Astrocyte of the spinal cord (primary cell): ENCODE measurements at regions not wholly inside any gene's neighbourhood (a gene's known extent, or its start where the extent isn't known, plus 50 kb on each side); places are given as distances from the start of the nearest gene placed in this dataset.

ENCODE experiments used
- DNase-seq: peaks from one replicate; pipeline ENCODE4 v3.0.0; 2011; ENCODE audit warnings: low read depth, low spot score
- H3K4me3 ChIP-seq: 2 replicates; pipeline ENCODE4 v1.5.1; 2011; ENCODE audit warnings: low read depth, mild to moderate bottlenecking, low read length, moderate library complexity
- in situ Hi-C: cut with HindIII; loops from 2 replicates; pipeline ENCODE4 v1.10.0; 2017; ENCODE audit warnings: low sequenced_read_pairs
- TF ChIP-seq, protein P1 (sequence below): IDR thresholded peaks from 2 replicates; pipeline ENCODE4 v1.5.1; 2012; ENCODE audit warnings: low read depth, mild to moderate bottlenecking, low read length, inconsistent platforms

DNA sequence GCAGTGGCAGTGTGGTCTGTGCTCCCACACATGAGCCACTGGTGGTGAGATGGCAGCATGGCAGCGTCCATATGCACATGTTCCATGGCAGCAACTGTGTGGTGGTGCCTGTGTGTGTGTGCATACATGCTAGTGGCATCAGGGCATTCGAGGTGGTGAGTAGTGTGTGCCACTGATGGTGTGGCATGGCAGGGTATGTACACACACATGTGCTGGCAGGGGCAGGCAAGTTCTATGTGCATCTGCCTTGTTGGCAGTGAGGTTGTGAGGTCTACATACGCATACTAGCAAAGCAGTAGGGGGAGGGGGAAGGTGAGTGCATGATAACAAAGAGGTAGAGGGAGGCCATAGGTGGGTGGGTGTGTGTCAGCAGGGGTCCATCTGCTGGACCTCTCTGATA is 378.7 kb downstream of the C3orf38 start:
- TF ChIP-seq, protein P1, sequence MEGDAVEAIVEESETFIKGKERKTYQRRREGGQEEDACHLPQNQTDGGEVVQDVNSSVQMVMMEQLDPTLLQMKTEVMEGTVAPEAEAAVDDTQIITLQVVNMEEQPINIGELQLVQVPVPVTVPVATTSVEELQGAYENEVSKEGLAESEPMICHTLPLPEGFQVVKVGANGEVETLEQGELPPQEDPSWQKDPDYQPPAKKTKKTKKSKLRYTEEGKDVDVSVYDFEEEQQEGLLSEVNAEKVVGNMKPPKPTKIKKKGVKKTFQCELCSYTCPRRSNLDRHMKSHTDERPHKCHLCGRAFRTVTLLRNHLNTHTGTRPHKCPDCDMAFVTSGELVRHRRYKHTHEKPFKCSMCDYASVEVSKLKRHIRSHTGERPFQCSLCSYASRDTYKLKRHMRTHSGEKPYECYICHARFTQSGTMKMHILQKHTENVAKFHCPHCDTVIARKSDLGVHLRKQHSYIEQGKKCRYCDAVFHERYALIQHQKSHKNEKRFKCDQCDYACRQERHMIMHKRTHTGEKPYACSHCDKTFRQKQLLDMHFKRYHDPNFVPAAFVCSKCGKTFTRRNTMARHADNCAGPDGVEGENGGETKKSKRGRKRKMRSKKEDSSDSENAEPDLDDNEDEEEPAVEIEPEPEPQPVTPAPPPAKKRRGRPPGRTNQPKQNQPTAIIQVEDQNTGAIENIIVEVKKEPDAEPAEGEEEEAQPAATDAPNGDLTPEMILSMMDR: no peak
- no peak for DNase-seq
- in situ Hi-C loops: no loop called here

DNA sequence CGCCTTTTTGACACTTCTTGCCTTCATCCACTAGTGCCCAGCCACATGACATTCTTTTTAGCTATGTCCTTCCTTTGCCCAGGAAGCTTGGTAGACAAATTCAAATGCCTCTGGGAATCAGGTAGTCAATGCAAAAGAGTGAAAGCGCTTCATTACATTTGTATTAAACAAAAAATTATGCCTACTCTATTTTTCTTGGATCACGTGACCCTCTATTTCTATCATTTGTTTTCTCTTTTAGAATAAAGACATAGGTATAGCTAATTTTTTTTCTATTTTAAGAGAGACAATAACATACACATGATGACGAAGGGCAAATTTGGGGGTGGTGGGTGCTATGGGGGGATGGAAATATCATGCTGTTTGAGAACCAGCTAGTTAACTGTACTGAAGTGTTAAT is 384.8 kb downstream of the C3orf38 start:
- TF ChIP-seq, protein P1: no peak
- no peak overlapping the region for H3K4me3 ChIP-seq
- DNase-seq: no peak
- in situ Hi-C loops: no loop called here

More for the DNA sequence above, 378.7 kb downstream of the C3orf38 start:
- H3K4me3 ChIP-seq: no peak overlapping the region

DNA sequence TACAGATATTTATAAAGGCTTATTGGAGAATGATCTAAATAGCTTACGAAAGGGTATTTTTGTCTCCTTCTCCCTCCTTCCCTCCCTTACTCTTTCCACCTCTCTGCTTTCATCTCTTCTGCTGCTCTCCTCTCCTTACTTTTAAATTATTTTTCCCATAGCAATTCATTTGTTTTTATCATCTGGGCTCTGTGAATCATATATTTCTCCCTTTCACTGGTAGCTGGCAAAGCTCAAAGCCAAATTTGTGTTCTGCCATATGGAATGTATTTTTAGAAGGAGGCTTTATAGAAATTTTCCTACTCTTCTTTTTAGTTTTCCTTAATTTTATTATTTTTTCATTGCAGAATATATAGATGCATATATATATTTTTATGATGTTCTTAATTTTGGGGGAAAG is 385.8 kb downstream of the C3orf38 start:
- H3K4me3 ChIP-seq: no peak overlapping the region
- TF ChIP-seq, protein P1: no peak
- DNase-seq: no peak
- in situ Hi-C loops: no loop called here

DNA sequence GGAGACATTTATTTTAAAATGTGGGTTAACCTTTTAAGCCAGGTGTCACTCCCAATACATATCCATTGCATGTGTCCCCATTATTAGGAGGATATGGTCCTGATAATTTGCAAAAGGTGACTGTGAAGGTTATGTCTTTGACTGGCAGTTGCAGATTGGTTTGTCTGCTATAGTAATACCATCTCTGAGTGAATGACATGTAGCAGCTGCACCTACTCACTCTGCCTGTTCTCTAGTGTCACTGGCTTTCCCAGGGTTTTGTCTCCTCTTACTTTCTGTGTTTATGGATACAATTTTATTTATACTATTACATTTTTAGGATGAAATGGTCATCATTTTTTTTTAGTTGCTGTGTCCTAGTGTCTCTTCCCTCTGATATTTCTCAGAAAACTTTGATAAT is 393.2 kb downstream of the C3orf38 start:
- H3K4me3 ChIP-seq: no peak overlapping the region
- in situ Hi-C loops: no loop called here
- DNase-seq: no peak
- TF ChIP-seq, protein P1: no peak

DNA sequence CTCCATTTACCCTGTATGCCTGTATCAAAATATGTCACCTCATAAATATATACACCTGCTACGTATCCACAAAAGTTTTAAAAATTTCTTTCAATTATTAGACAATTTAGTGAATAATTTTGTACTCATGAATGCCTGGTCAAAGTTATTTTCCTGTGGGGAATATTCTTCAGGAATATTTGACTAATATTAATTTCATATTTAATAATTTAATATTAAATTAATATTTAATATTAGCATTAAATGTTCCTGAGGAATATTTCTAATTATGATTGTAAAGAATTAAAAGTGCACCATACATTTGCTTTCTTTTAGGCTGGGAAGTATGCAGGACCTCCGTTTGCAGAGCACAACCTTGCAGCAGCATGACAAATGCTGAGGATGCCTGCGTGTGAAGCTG is 422.7 kb downstream of the C3orf38 start:
- no peak for DNase-seq
- TF ChIP-seq, protein P1: no peak
- in situ Hi-C loops: no loop called here
- H3K4me3 ChIP-seq: no peak overlapping the region

DNA sequence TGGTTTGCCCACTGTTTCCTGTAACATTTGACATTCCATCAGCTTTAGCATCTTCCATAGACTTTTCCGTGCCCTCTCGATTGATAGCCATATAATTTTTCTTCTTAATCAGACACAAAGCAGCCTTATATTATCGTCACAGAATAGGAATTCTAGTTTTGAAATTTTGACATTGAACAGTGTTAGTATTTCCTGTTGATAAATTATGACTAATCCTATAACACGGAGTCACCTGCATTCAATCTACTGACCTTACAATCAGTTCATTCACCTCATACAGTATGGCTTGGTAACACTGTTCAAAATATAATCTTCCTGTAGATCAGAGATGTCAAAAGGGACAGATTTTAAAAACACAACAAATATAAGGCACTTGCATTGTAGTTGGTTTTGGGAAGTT is 423.7 kb downstream of the C3orf38 start:
- in situ Hi-C loops: no loop called here
- H3K4me3 ChIP-seq: no peak overlapping the region
- TF ChIP-seq, protein P1: no peak
- DNase-seq: no peak

DNA sequence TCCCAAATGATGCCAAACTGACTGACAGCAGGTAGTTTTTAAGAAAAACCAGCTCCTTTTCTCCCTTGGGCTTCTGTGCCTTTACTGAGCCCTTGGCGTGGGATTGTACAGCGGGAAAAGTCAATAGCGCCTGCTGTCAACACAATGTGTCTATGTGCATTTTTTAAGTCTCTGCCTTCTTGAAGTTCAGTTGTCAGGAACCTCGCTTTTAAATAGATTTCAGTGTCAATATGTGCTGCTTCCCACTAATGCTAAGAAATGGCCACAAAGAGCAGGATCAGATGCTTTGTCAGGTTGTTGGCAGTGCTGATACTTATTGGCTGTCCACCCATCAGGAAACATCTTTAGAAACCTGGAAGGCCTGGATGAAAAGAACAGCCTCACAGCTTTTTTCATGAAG is 424.4 kb downstream of the C3orf38 start:
- DNase-seq: no peak
- in situ Hi-C loops: no loop called here
- H3K4me3 ChIP-seq: no peak overlapping the region
- TF ChIP-seq, protein P1: no peak
